Mesenteric fat pad (tissue), 1 donor: ENCODE measurements at regions not wholly inside any gene's neighbourhood (a gene's known extent, or its start where the extent isn't known, plus 50 kb on each side); places are given as distances from the start of the nearest gene placed in this dataset.

Source experiments
- DNase-seq: peaks from one replicate; pipeline ENCODE4 v3.0.0-alpha.2; 2020; ENCODE audit warnings: low spot score
- donor health status: DM: yes; HTN: yes; CAD: no.

DNA sequence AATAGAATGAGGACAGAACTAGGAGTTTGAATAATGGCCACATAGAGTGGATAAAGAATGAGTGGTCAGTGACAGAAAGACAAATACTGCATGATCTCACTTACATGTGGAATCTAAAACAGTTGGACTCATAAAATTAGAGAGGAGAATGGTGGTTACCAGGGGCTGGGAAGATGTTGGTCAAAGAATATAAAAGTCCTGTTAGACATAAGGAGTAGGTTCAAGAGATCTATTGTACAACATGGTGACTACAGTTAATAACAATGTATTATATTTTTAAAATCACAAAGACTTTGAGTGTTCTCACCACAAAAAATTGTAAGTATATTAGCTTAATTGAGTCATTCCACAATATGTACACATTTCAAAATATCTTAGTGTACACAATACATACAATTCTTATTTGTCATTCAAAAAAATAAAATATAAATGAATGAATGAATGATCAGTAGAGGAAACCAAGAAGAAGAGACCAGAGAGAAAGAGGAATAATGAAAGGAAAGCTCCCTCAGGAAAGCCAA, 177.9 kb upstream of the VRK2 start:
- DNase-seq = no peak

DNA sequence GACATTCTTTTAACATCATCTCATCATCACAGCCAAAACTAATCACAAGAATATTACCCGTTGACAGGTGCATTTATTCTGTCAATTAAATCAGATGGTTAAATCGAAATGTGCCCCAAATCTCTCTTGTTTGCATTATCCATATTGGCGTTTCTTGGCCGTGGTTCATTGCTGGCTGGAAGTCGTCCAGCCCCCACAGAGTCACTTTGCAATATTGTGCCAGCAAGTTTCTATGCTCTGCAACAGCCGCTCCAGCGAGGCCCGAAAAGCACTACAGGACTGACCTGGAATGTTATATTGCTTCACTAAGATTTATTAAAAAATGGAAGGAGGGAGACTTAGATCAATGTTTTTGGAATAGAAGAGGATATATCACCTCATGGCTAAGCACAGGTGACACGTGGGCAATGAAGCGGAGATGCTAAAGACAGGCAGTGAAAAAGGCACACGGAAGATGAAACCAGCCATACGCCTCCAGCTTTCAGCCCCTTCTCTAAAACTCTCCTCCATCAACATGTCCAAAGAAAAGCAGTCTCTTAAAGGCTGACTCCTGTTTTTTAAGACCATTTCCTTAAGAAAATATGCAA, 176.8 kb upstream of the VRK2 start:
- no peak for DNase-seq

DNA sequence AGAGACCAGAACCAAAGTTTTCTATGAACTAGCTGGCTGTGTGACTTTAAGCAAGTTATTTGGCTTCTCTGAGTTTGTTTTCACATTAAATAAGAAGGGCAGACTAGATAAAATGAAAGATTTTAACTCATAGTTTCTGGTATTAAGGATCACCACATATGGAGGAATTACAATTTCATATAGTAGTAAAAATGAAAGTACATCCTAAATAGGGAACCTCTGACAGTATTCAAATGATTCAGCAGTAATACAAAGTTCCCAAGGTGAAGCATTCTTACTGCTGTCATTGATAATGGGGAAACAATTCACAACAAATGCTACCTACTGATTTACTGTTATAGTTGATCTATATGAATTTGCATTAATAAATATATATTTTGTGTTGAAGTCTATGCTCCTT, 170.3 kb upstream of the VRK2 start:
- no peak for DNase-seq

DNA sequence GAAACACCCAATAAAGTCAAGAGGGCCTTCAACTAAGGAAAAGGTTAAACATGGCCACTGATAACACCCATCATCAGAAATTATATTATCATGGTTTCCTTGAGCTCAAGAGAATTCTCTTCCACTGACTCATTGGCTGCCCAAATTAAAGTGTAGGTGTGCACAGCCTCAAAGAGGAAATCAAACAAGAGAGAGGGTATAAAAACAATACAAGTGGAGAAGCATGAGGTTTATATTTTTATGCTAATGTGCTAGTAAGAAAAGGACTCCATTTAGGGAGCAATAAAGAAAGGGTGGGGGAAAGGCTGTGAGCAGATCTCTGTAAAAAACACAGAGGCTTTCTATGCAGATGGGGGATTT, 168.8 kb upstream of the VRK2 start:
- no peak for DNase-seq

DNA sequence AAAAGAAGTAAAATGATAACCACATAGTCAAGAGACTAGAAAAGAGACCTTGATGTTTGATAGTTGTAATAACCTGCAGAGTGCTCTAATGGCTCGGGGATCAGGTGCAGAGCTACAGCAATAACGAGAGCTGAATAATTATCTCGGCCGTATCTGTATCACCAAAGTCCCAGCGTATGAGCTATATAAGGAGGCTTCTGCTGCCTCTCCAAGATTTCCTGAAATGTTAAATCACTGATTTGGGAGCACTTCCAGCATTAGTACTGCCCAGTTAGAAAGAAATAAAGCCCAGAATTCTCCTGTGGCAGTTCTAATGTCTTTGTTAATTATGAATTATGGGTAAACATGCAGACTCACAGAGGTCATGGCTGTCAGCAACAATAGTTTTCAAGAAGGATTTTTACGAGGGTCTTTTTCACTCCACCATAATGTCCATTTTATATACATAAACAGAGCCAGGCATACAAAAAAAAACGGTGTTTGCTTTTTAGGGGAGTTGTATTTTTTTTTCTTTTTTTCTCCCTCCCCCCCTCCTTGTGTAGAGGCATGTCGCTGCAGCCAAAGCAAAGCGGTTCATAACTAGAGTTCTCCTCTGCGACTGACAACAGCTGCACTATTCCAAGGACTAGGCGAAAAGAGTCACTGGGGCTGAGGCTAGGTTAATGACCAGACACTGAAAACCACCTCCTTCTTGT, 168.3 kb upstream of the VRK2 start:
- DNase-seq = no peak

DNA sequence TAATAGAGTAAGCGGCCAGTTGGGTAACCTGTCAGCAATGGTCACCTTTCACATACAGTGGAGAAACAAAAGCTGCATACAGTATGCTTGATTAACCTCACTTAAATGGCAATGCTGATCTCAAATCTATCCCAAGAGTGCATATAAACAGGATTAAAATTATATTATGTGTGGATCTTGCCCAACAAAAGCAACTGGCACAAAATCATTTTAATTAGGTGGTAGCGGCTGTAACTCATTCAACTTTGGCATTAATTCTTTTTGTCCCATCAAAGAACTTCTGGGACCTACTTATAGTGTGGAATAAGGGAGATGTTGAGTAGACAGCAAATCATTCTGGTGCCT, 167.8 kb upstream of the VRK2 start:
- DNase-seq = no peak

DNA sequence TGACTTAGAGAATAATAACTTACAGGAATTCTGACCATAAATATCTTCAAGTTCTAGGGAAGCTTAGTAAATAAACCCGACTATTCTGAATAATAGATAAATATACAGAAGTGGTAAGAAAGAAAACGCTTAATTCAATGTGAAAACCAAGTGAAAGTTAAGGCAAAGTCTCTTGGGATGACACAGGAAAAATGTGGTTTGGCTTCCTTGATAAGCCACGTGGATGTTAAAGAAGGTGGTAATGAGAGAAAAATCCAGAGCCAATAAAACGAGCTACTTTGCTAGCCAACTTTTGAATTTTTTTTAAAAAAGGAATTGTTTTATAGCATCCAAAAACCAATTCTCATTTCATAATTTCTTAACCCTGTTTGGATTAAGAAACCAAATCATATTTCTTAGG, 166.2 kb upstream of the VRK2 start:
- DNase-seq = no peak

DNA sequence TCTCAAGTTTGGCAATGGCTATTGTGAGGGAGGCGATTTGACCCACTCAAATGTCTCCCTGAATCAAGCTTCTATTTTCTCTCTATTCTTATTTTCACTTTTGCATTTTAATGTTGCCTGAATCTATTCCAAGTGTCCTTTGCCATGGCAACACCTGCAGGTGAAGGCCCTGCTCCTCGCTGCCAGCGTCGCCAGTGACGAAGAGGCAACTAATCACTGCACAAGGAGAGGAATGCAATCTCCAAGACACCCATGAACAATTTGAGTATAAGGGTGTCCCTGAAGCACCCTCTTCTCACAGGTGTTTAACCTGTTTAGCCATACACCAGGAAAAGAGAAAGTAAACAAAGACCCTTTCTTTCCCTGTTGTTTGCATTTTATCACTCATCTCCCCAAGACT, 165.6 kb upstream of the VRK2 start:
- DNase-seq = no peak

DNA sequence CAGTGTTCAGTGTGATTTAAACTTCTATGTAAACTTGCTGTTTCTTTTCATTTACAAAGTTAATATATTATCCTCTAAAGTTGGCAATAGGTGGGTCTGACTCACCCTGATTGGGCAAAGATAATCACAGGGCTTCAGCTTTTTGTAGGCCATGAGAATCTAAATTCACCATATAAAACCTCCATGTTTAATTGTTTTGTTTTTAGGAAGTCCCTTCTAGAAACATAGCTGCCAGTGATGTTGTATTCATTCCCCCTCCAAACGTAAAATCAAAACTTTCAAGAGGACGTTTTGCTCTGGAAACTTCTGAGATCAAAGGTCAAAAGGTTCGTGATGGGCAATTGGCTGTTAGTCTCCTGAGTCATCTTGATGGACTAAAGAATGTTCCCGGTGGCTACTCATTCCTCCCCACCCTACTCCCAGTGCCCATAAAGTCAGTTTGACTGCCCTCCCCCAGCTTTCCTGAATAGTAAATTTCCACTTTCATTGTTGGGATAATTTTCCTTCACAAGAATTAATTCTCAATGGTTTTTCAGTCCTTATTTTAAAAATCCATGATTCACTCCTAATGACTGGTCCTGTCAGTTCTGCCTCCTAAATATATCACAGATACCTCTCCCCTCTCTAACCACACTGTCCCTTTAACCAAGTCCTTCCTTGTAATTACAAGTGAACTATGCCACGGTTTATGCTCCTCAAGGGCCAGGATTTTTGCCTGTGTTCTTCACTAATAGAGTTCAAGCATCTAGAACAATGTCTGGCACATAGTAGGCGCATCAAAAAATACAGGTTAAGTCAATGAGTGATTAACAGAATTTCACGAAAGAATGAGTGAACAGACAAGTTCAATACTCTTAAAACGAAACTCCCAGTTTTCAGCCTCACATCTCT, 164.4 kb upstream of the VRK2 start:
- DNase-seq = no peak

DNA sequence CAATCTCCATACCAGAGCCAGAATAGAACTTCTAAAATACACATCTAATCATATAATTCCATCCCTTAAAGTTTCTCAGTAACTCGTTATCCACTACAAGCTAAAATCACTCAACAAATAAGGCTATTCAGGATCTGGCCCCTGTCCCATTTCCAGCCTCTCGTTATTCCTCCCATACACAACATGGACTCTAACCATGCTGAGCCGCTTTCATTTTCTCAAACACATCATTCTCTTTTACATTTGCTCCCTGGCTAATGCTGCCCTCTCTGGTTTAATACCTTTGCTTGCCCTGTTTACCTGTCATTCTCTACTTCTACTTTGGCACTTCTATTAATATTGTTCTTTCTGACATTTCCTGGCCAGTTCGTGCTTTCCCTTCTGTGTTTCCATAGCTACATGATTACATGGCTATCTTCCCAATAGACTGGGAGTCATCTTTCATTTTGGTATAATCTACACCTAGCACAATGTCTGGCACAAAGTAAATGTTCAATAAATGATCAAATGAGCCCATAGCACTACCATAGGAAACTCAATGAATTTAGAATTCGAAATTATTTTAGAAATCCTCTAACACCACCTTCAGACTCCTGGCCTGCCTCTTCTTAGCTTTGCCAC, 163.6 kb upstream of the VRK2 start:
- no peak for DNase-seq

DNA sequence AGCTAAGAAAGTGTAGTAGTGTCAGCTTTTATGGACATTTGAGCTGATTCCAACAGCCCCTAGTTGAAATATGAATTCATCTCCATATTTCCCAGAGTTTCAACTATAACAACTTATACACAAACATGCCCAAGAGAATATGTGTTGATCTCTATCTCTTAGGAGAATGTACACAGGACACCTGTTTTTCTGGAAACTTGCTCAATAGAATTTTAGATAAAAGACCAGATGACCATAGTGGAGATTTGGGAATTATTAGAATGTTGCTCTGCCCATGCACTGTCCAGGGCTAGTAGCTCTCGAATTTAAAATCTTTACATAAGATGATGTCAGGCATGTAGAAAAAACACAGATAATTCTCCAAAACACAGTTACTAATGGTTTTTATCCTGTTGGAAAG, 162.3 kb upstream of the VRK2 start:
- no peak for DNase-seq

DNA sequence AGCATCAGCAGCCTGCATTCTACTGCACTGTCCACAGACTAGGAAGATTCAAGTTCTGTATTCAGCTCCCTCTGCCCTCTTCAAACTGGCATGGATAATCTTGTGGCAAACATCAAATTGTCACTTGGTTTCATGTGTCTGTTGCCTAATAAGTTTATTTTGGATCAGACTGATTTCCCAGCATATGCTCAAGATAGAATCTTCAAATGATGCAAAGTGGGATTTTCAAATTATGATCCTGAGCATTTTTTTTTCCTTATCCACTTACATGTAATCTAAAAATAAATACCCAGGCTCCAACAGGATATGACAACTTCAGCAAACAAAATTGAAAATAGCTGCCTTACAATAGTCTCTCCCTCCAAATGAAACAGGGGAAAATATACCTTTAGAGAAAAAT, 160.9 kb upstream of the VRK2 start:
- no peak for DNase-seq

DNA sequence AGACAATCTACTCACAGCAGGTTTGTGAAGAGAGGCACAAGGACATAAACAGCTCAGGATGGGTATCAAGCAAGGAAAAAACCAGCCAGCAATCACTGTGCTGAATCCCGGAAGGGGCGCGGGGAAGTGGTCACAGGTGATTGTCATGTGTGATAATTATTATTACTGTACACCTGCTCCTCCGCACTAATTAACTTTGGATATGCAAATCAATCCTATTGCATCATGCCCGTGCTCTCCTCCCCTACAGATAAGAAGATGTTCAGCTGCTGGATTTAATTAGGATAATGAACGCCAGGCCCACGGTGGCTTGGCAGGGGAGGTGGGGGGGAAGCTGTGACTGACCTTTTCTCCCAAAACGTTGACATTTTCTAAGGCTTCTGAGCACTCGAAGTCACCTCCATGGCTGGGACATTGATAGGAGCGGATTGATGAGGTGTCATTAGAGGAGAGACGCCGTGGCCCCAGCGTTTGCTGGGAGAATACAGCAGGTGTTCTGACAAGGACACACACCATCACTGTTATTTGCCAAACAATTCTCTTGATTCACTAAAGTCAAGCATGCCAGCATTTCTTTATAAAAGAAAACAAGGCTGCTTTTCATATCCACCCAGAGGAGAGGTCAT, 160.3 kb upstream of the VRK2 start:
- DNase-seq = no peak

DNA sequence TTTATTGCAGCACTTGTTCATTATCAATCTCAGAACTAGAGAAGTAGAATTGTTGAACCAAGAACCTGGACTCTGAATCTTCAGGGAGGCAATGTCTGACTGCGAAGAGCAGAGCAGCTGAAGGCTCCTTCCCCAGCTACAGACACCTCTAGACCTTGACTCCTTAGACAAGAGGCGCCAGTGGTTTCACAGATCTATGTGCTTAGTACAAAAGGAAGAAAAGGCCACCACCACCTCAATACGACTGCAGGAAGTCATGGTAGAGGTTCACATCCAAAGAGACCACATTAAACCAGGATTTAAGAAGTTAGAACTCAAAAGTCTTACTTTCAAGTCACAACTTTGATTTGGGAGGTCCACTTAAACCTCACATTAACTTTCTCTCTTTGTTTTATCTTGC, 158.1 kb upstream of the VRK2 start:
- DNase-seq = no peak

DNA sequence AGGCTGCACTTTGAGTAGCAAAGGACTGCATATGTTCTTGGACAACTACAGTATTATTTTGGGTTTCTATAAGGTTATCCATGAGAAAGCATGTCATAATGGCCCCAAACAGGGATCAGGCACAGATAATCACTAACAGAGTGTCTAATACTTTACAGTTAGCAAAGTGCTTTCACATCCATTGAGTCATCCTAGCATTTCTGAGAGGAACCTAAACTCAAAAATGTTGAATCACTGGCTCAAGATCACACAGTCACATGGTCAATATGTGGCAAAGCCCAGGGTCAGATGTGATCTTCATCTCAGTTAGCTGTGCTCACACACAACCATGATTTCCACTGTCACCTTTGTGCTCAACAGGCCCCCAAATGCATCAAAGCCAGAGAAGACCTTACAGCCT, 156.1 kb upstream of the VRK2 start:
- DNase-seq = no peak

DNA sequence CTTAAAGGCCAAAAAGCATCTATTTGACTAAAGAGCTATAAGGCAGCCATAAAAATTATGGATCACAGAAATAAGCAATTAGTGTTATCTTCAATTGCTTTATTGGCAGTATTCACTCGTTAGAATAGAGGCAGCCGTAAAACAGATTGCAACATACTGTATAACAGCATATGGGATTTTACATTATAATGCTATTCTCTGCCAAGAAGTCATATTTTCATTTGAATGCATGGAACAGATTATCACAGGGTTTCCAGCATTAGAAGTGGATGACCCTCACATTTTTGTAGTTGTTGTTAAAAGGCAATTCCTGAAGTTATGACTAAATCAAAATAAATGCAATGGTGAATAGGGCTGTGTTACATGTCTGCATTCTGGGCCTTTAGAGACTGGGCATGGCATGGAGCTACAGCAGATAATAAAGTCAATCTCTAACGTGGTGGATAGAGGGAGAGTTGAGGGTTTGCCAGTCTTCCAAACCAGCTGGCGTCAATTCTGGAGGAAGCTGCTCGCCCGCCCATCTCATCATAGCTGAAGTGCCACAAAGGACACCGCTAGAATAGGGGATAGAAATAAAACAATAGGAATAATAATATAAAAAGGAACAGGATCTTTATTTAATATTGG, 155.4 kb upstream of the VRK2 start:
- no peak for DNase-seq

DNA sequence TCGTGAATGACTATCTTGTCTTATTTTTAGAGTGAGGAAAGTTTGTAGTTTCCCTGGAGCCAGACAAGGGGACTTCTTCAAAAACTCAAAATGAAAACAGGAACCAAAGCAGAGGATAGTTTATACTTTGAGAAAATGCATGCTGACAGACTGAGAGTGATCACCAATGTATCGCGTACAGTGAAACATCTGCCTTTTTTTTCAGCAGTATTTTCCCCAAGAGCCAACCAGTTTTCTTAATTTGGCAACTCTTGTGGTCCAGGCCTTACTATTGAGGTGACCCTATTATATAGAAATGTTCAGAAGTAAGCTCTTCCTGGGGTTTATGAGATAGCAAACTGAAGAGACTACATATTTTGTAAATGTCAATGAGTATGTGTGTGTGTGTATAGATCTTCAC, 153.7 kb upstream of the VRK2 start:
- DNase-seq = no peak

DNA sequence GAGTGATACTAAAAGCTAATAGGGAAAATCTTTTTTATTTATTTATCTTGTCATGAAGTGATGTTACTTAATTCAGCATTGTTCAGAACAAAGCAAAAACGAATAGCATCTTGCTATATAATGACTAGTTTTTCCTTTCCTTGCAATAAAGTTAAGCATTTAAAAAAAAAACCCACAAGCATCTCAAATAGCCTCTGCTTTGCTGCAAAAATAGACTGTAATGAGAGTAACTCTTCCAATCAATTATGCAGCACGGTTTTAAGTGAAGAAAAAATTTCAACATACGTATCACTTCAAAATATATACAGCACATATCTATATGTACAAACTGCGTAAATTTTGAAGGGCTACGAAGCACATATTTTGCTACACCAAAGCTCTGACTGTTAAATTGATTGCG, 153.3 kb upstream of the VRK2 start:
- DNase-seq = no peak

DNA sequence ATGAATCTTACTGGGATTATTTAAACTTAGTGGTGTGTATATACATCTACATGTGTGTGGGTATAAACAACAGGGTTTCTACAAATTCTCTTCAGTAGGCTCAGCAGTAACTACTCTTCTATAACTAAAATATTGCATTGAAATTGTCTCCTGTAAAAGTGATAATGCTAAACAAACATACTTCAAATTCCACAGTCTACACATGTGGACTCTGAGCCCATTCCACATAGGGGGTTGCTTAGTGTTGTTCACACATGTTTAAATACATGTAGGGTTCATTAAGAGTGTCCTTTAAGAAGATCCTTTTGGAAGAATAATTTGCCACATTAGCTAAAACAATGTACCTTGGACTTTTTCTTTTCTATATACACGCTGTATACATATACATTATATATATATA, 152.8 kb upstream of the VRK2 start:
- DNase-seq = no peak

DNA sequence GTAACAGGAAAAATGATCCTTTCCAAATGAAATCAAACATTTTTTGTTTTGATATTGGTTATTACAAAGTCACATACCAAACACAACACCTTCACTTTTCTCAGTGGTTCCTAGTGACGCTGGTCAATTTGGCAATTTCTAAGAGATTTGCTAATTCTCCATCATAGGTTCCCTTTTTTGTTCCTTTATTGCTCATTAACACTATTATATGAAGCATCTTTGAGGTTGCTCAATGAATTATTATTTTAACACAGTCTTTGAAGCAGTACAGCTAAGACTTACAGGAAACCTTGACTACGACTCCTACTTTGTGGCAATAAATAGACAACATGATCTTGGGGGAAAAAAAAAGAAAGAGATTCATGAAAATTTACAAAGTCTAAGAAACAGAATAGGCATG, 152.2 kb upstream of the VRK2 start:
- no peak for DNase-seq

DNA sequence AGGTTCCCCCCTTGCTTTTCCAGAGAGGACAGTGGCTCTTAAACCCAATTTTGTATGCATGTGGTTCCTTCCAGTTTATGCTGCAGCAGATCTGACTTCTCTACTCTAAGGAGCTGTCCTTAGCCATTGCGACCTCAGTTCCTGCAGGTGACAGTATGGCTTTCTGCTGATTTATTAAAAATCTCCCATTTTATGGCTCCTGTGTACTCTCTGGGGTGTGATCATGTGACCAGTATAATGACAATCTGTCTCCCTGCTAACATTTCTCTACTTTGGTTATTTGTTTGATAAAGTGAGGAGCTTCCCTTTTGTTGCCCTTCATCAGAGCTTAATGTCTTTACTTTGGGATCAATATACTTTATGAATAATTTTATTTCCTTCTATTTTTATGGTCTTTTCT, 148.7 kb upstream of the VRK2 start:
- DNase-seq = no peak
